Astrocyte (in vitro differentiated cells and primary cell): ENCODE measurements at regions not wholly inside any gene's neighbourhood (a gene's known extent, or its start where the extent isn't known, plus 50 kb on each side); places are given as distances from the start of the nearest gene placed in this dataset.

Experiments used
- DNase-seq: peaks from one replicate; pipeline ENCODE4 v3.0.0-alpha.2; 2010; ENCODE audit warnings: low read depth
- FAIRE-seq: peaks from 2 replicates; lab custom pipeline; 2011; peaks lifted over from hg19 to GRCh38; lab: Jason Lieb, UNC
- H2AFZ ChIP-seq: 2 replicates; pipeline ENCODE4 v1.6.0; 2012; ENCODE audit warnings: low read depth, low read length, inconsistent platforms
- H3K27ac ChIP-seq: 2 replicates; pipeline ENCODE4 v1.5.1; 2011; ENCODE audit warnings: low read depth, low read length, inconsistent platforms
- H3K27me3 ChIP-seq: 2 replicates; pipeline ENCODE4 v1.6.0; 2011; ENCODE audit warnings: low read length, inconsistent platforms; ENCODE audit not compliant: insufficient read depth
- H3K36me3 ChIP-seq: 2 replicates; pipeline ENCODE4 v1.5.1; 2011; ENCODE audit warnings: low read length, inconsistent platforms; ENCODE audit not compliant: insufficient read depth
- H3K4me1 ChIP-seq: 2 replicates; pipeline ENCODE4 v1.5.1; 2011; ENCODE audit warnings: low read length, inconsistent platforms; ENCODE audit not compliant: insufficient read depth
- H3K4me2 ChIP-seq: 2 replicates; pipeline ENCODE4 v1.6.0; 2012; ENCODE audit warnings: low read length, inconsistent platforms
- H3K4me3 ChIP-seq: 2 replicates; pipeline ENCODE4 v1.5.1; 2011; ENCODE audit warnings: low read depth, mild to moderate bottlenecking, low read length, inconsistent platforms; ENCODE audit not compliant: insufficient read depth
- H3K79me2 ChIP-seq: 2 replicates; pipeline ENCODE4 v1.6.0; 2012; ENCODE audit warnings: mild to moderate bottlenecking, low read length, inconsistent platforms; ENCODE audit not compliant: insufficient read depth
- H3K9ac ChIP-seq: 2 replicates; pipeline ENCODE4 v1.6.0; 2012; ENCODE audit warnings: mild to moderate bottlenecking, low read length, inconsistent platforms
- H3K9me3 ChIP-seq: 2 replicates; pipeline ENCODE4 v1.5.1; 2012; ENCODE audit warnings: low read depth, mild to moderate bottlenecking, low read length, inconsistent platforms; ENCODE audit not compliant: insufficient read depth
- H4K20me1 ChIP-seq: 2 replicates; pipeline ENCODE4 v1.6.0; 2012; ENCODE audit warnings: low read length, inconsistent platforms; ENCODE audit not compliant: insufficient read depth
- H3K27ac Mint-ChIP-seq: one replicate; pipeline ENCODE4 v1.8.0; 2021; ENCODE audit warnings: mild to moderate bottlenecking, mixed read lengths; ENCODE audit not compliant: unreplicated experiment
- H3K27me3 Mint-ChIP-seq: one replicate; pipeline ENCODE4 v1.8.0; 2021; ENCODE audit warnings: low read depth, mixed read lengths; ENCODE audit not compliant: unreplicated experiment
- H3K36me3 Mint-ChIP-seq: one replicate; pipeline ENCODE4 v1.8.0; 2021; ENCODE audit warnings: low read depth, mixed read lengths; ENCODE audit not compliant: unreplicated experiment
- H3K4me1 Mint-ChIP-seq: one replicate; pipeline ENCODE4 v1.8.0; 2021; ENCODE audit warnings: low read depth, mixed read lengths; ENCODE audit not compliant: unreplicated experiment
- H3K4me3 Mint-ChIP-seq: one replicate; pipeline ENCODE4 v1.8.0; 2021; ENCODE audit warnings: mild to moderate bottlenecking, moderate library complexity, mixed read lengths; ENCODE audit not compliant: unreplicated experiment
- H3K9me3 Mint-ChIP-seq: one replicate; pipeline ENCODE4 v1.8.0; 2021; ENCODE audit warnings: mild to moderate bottlenecking, mixed read lengths; ENCODE audit not compliant: unreplicated experiment
- EZH2 ChIP-seq: IDR thresholded peaks from 2 replicates; pipeline ENCODE4 v1.6.1; 2012; ENCODE audit warnings: mild to moderate bottlenecking, low read length, inconsistent platforms; ENCODE audit not compliant: insufficient read depth
- TF ChIP-seq, protein P1 (sequence below): IDR thresholded peaks from 2 replicates; pipeline ENCODE4 v1.5.1; 2011; ENCODE audit warnings: low read depth, mild to moderate bottlenecking, inconsistent platforms, low read length, moderate library complexity; ENCODE audit not compliant: insufficient read depth

GRCh38 chr21:39010629-39011404 lies 172.4 kb downstream of the PSMG1 start:
- TF ChIP-seq, protein P1, sequence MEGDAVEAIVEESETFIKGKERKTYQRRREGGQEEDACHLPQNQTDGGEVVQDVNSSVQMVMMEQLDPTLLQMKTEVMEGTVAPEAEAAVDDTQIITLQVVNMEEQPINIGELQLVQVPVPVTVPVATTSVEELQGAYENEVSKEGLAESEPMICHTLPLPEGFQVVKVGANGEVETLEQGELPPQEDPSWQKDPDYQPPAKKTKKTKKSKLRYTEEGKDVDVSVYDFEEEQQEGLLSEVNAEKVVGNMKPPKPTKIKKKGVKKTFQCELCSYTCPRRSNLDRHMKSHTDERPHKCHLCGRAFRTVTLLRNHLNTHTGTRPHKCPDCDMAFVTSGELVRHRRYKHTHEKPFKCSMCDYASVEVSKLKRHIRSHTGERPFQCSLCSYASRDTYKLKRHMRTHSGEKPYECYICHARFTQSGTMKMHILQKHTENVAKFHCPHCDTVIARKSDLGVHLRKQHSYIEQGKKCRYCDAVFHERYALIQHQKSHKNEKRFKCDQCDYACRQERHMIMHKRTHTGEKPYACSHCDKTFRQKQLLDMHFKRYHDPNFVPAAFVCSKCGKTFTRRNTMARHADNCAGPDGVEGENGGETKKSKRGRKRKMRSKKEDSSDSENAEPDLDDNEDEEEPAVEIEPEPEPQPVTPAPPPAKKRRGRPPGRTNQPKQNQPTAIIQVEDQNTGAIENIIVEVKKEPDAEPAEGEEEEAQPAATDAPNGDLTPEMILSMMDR, result no peak
- no peak for TF ChIP-seq EZH2
- Histone ChIP-seq H3K4me2 (no peak overlapping the region), H2AFZ (no peak overlapping the region), H4K20me1 (no peaks in the 10 kb centered on the region), H3K27me3 (no peaks in the 10 kb centered on the region), H3K4me1 (peaks cover 13% of the 10 kb centered on the region), H3K79me2 (no peaks in the 10 kb centered on the region), H3K4me3 (no peak overlapping the region), H3K9me3 (peaks cover 3% of the 10 kb centered on the region), H3K36me3 (no peaks in the 10 kb centered on the region), H3K9ac (no peak overlapping the region), H3K27ac (no peak overlapping the region)
- no peaks in the 10 kb centered on the region for H3K9me3 Mint-ChIP-seq
- peaks cover 12% of the 10 kb centered on the region for H3K27me3 Mint-ChIP-seq
- no peak for FAIRE-seq
- H3K4me3 Mint-ChIP-seq, result no peak overlapping the region
- no peak overlapping the region for H3K27ac Mint-ChIP-seq
- no peak for DNase-seq
- H3K4me1 Mint-ChIP-seq, result no peaks in the 10 kb centered on the region
- no peaks in the 10 kb centered on the region for H3K36me3 Mint-ChIP-seq

DNA sequence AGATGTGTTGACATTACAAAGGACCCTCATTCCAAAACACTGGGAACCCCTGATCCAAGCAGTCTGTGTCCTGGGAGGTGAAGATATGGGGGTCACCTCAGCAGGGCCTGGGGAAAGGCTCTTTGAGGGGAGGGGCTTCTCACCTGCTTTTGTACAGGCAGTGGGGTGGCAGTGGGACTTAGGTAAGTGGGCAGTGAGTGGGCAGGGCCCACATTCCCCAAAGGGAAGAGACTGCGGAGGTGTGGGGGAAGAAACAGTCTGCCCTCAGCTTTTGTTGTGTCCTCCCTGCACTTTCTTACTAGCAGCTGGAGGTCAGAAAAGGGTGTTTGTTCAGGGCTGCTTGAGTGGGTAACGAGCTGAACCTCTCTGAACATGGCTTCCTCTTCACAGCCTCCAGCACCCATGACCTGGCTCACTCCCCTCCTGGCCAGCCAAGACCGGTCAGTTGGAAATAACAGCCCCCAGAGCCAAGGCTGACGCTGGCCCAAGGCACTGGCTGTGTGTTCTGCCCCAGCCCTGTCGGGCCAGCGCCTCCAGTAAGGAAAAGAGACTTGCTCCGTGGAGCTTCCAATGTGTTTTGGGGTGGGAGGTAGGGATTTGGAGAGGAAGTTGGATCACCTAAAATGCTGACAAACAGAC lies 173.5 kb downstream of the PSMG1 start:
- Histone ChIP-seq H3K79me2 (no peaks in the 10 kb centered on the region), H3K9ac (no peak overlapping the region), H2AFZ (no peak overlapping the region), H3K4me3 (no peak overlapping the region), H4K20me1 (no peaks in the 10 kb centered on the region), H3K4me2 (no peak overlapping the region), H3K27ac (no peak overlapping the region), H3K9me3 (peaks cover 3% of the 10 kb centered on the region), H3K4me1 (peaks cover 8% of the 10 kb centered on the region), H3K36me3 (no peaks in the 10 kb centered on the region), H3K27me3 (no peaks in the 10 kb centered on the region)
- TF ChIP-seq, protein P1, result no peak
- TF ChIP-seq EZH2, result no peak
- Mint-ChIP-seq H3K27me3 (peaks cover 12% of the 10 kb centered on the region), H3K36me3 (no peaks in the 10 kb centered on the region), H3K9me3 (no peaks in the 10 kb centered on the region), H3K27ac (no peak overlapping the region), H3K4me3 (no peak overlapping the region), H3K4me1 (peaks cover 5% of the 10 kb centered on the region)
- FAIRE-seq (no peak), DNase-seq (no peak)

DNA sequence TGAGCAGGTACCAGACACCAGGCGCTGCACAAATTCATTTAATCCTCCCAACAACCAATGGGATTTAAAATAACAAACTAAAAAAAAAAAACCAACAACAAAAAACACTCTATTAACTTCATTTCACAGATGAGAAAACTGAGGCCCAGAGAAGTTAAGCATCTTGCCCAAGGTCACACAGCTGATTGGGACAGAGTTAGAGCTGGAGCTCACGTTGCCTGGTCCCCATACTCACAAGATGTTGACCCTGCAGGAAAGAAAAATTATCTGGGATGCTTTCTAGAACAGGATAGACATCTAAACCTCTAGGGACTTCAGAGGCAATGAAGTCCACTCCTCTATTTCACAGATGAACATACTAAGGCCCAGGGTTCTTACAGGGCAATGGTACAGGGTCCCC lies 175.3 kb downstream of the PSMG1 start:
- no peaks in the 10 kb centered on the region for H3K36me3 Mint-ChIP-seq
- Histone ChIP-seq H3K4me1 (peaks cover 13% of the 10 kb centered on the region), H3K4me2 (no peak overlapping the region), H3K9me3 (peaks cover 3% of the 10 kb centered on the region), H3K27me3 (no peaks in the 10 kb centered on the region), H3K36me3 (no peaks in the 10 kb centered on the region), H3K27ac (no peak overlapping the region), H3K9ac (no peak overlapping the region), H4K20me1 (no peaks in the 10 kb centered on the region), H3K79me2 (no peaks in the 10 kb centered on the region), H2AFZ (no peak overlapping the region), H3K4me3 (no peak overlapping the region)
- H3K27me3 Mint-ChIP-seq, result peaks cover 16% of the 10 kb centered on the region
- DNase-seq, result no peak
- H3K4me3 Mint-ChIP-seq, result no peak overlapping the region
- H3K27ac Mint-ChIP-seq, result no peak overlapping the region
- H3K4me1 Mint-ChIP-seq, result peaks cover 11% of the 10 kb centered on the region
- H3K9me3 Mint-ChIP-seq, result no peaks in the 10 kb centered on the region
- no peak for TF ChIP-seq EZH2
- TF ChIP-seq, protein P1, result no peak
- FAIRE-seq, result no peak
